ENCODE measurements at regions not wholly inside any gene's neighbourhood (a gene's known extent, or its start where the extent isn't known, plus 50 kb on each side); places are given as distances from the start of the nearest gene placed in this dataset.
A peak's percentile ranks its signal among the peaks of the same experiment; 100 is the strongest.
"Not testable (repeated sequence)": the region's sequence is repeated elsewhere in the genome, so short reads cannot be mapped to it uniquely, and the experiment has no call there.

DNA sequence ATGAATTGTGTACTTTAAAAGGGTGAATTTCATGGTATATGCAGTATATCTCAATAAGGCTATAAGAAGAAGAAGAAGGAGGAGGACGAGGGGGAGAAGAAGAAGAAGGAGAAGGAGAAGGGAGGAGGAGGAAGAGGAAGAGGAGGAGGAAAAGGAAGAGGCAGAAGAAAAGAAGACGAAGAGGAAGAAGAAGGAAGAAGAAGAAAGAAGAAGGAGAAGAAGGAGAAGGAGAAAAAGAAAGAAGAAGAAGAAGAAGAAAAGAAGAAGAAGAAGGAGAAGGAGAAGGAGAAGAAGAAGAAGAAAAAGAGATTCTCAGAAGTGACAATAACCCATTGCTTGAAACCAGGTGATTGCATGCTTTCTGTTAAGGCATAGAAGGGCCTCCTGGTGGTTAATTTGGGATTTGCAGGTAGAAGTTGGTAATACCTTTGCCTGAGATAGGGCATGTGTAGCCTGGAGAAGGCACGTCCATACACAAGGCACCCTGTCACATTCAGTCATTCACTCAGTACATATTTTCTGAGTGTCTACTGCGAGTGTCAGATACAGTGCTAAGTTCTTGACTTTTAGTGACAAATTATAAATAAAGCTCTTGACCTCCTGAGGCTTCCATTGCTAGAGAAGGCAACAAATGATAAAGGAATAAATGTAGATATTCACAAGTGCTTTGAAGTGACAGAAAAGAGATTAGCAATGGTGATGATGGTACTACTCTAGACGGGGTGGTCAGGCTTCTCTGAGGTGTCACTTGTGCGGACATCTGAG lies 231.3 kb downstream of the NPR3 start:
- Histone ChIP-seq H3K4me1 (no peaks in the 10 kb centered on the region), H3K9me3 (no peaks in the 10 kb centered on the region), H3K4me3 (no peak overlapping the region), H3K36me3 (no peaks in the 10 kb centered on the region), H3K27me3 (no peaks in the 10 kb centered on the region), H3K27ac (no peak overlapping the region)
- TF ChIP-seq CTCF (IDR thresholded peaks at IDR 0.05) (peak in 2 of 6 experiments; percentile 18 to 27), EP300 (IDR thresholded peaks at IDR 0.05) (no peak)
- 73 to 78% methylated on average over 6 of the region's 6 CpGs for WGBS, 2 donors
- no peak for ATAC-seq (ENCODE audit: low FRiP score in 2 of 2)
- DNase-seq: no peak

DNA sequence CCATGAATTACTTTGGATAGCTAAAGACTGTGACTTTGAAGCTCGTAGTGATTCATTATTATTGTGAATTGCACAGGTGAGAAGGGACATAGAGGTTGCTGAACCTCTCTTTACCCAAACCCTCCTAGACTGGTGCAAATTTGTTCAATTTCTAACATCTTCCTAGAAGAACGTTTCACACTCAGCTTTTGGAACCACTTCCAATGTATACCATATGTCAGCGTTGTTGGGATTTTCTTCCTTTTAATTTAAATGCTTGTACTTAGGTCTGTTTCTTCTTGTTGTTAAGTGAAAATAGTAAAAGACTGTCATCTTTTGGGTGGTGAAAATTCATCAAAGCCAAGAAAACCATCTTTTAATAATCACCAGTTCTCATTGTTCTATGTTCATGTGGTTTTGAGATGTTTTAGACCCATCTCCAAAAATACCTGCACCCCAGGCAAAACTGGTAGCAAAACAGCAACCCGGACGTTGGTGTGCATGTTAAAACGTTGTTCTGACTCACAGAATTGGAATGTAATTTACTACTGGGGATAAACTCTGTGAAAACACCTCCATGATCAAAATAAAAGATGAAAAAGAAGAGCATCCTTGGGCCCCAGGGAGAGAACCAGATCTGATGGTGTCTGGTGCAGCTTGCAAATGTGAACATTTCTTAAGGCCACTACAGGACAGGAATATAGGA lies 238.3 kb downstream of the NPR3 start:
- DNase-seq (no peak), ATAC-seq (ENCODE audit: low FRiP score in 2 of 2) (no peak)
- Histone ChIP-seq H3K27ac (no peak overlapping the region), H3K4me1 (no peaks in the 10 kb centered on the region), H3K9me3 (no peaks in the 10 kb centered on the region), H3K36me3 (no peaks in the 10 kb centered on the region), H3K27me3 (no peaks in the 10 kb centered on the region), H3K4me3 (no peak overlapping the region)
- WGBS, 2 donors: 80 to 81% methylated on average over 6 of the region's 6 CpGs
- TF ChIP-seq POLR2A (IDR thresholded peaks at IDR 0.05) (no peak), POLR2AphosphoS5 (IDR thresholded peaks at IDR 0.05) (no peak), CTCF (IDR thresholded peaks at IDR 0.05) (no peak), EP300 (IDR thresholded peaks at IDR 0.05) (no peak)

DNA sequence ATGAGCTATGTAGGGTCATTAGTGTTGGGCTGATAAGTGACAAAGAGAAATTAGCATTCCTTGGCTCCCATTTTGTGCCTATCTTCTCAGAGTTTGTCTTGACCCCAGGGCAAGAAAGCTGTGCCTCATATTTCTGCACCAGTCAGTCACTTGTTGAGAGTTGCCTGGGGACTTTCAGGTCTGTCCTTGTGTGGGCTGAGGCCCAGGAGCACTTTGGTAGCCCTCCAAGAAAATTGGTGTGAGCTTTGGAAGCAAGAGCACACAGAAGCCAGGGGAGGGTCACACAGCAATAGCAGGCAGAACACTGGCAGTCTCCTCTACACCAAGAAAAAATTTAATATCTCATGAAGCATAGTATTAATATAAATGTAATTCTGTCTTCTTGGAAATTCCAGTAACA lies 239.9 kb downstream of the NPR3 start:
- Histone ChIP-seq H3K9me3 (no peaks in the 10 kb centered on the region), H3K36me3 (no peaks in the 10 kb centered on the region), H3K4me1 (no peaks in the 10 kb centered on the region), H3K4me3 (no peak overlapping the region), H3K27me3 (no peaks in the 10 kb centered on the region), H3K27ac (no peak overlapping the region)
- TF ChIP-seq CTCF (IDR thresholded peaks at IDR 0.05): no peak
- TF ChIP-seq POLR2AphosphoS5 (IDR thresholded peaks at IDR 0.05): no peak
- no peak for TF ChIP-seq EP300 (IDR thresholded peaks at IDR 0.05)
- no peak for TF ChIP-seq POLR2A (IDR thresholded peaks at IDR 0.05)
- no peak for ATAC-seq (ENCODE audit: low FRiP score in 2 of 2)
- DNase-seq: no peak

- no peak for ATAC-seq (ENCODE audit: low FRiP score in 2 of 2)
- 84 to 91% methylated on average over 2 of the region's 2 CpGs for WGBS, 2 donors
- no peak for TF ChIP-seq EP300 (IDR thresholded peaks at IDR 0.05)
- no peak for TF ChIP-seq CTCF (IDR thresholded peaks at IDR 0.05)
- no peak for TF ChIP-seq POLR2AphosphoS5 (IDR thresholded peaks at IDR 0.05)
- no peak for TF ChIP-seq POLR2A (IDR thresholded peaks at IDR 0.05)
Measured at GRCh38 chr5:32951878-32952277, 240.8 kb downstream of the NPR3 start.

DNA sequence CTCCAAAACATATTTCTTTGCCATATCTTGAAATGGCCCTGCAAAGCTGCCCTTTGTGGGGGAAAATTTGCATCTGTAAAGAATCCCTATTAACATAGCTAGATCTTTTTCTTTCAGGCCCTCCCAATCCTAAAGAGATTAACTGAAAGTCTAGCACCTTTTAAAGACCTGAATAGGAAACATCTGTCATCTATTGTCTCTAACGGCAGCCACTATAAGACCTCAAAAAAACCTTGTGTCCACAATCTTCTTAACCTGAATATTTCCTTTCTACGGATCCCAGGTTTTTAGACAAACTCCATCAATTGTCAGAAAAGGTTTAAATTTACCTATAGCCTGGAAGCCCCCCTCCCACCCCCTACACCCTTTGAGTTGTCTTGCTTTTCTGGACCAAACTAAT lies 241.3 kb downstream of the NPR3 start:
- not testable (repeated sequence) for H3K4me3 ChIP-seq; DNase-seq; H3K27me3 ChIP-seq; H3K4me1 ChIP-seq; H3K36me3 ChIP-seq; H3K9me3 ChIP-seq; ATAC-seq (ENCODE audit: low FRiP score in 2 of 2); H3K27ac ChIP-seq
- WGBS, 2 donors: 60 to 66% methylated on average over 2 of the region's 2 CpGs

More at GRCh38 chr5:32951878-32952277, 240.8 kb downstream of the NPR3 start:
- H3K27ac ChIP-seq: no peak overlapping the region
- DNase-seq: no peak
- no peaks in the 10 kb centered on the region for H3K4me1 ChIP-seq
- no peaks in the 10 kb centered on the region for H3K36me3 ChIP-seq
- no peaks in the 10 kb centered on the region for H3K9me3 ChIP-seq
- no peak overlapping the region for H3K4me3 ChIP-seq
- no peaks in the 10 kb centered on the region for H3K27me3 ChIP-seq
